ENCODE measurements at regions not wholly inside any gene's neighbourhood (a gene's known extent, or its start where the extent isn't known, plus 50 kb on each side); places are given as distances from the start of the nearest gene placed in this dataset.

GRCh38 chr14:43481864-43482263, 1025.2 kb downstream of the FSCB start:
- no peak for TF ChIP-seq CTCF (IDR thresholded peaks at IDR 0.05; ENCODE audit: low read depth, low read length)
- DNase-seq (ENCODE audit: low read depth in 2 of 2) = no peak
- no peak overlapping the region for H3K4me3 ChIP-seq (replicated peaks in 1 of 2; ENCODE audit: low read depth in 2 of 2, low read length in 2 of 2)

- TF ChIP-seq CTCF (IDR thresholded peaks at IDR 0.05; ENCODE audit: low read depth, low read length) = no peak
- H3K4me3 ChIP-seq (replicated peaks in 1 of 2; ENCODE audit: low read depth in 2 of 2, low read length in 2 of 2) = no peak overlapping the region
- DNase-seq (ENCODE audit: low read depth in 2 of 2) = no peak
These were observed 1026.1 kb downstream of the FSCB start for GRCh38 chr14:43480976-43481375.

- no peak for TF ChIP-seq CTCF (IDR thresholded peaks at IDR 0.05; ENCODE audit: low read depth, low read length)
- no peak overlapping the region for H3K4me3 ChIP-seq (replicated peaks in 1 of 2; ENCODE audit: low read depth in 2 of 2, low read length in 2 of 2)
- no peak for DNase-seq (ENCODE audit: low read depth in 2 of 2)
These were observed 1027.4 kb downstream of the FSCB start for GRCh38 chr14:43479596-43480195.

- no peak overlapping the region for H3K4me3 ChIP-seq (replicated peaks in 1 of 2; ENCODE audit: low read depth in 2 of 2, low read length in 2 of 2)
- no peak for TF ChIP-seq CTCF (IDR thresholded peaks at IDR 0.05; ENCODE audit: low read depth, low read length)
- DNase-seq (ENCODE audit: low read depth in 2 of 2) = no peak
These were observed 1030.3 kb downstream of the FSCB start for GRCh38 chr14:43476822-43477221.

DNA sequence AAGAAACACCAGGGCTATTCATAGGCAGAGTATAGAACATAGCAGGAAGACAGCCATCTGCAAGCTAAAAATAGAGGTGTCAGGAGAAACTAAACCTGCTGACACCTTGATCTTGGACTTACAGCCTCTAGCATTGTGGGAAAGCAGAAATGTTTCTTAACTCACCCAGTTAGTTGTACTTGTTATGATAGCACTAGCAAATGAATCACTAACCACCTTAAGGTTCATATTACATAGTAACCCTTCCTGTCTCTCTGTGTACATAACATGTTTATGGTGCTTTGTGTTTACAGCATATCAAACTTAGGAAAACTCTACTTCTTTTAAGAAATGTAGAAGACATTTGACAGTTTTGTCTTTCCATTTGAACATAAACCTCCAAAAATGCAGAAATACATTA, 1031.3 kb downstream of the FSCB start:
- no peak overlapping the region for H3K4me3 ChIP-seq (replicated peaks in 1 of 2; ENCODE audit: low read depth in 2 of 2, low read length in 2 of 2)
- TF ChIP-seq CTCF (IDR thresholded peaks at IDR 0.05; ENCODE audit: low read depth, low read length) = no peak
- no peak for DNase-seq (ENCODE audit: low read depth in 2 of 2)

DNA sequence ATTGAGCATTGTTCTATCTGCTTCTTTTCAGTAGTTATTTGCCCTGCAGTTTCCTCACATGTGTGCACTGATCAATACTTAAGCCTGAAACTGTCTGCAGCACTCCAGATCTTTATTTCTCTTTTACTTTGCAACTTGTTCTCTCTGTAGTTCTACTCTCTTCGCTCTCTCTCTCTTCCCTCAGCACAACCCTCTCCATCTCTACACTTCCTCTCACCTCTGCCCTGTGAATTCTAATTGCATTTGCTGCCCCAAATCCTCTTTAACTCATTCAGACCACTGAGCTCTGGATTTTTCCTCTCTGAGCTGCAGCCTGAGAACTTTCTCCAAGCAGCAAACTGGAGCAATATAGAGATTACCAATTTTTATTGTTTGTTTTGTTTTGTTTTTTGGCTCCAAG, 1035.5 kb downstream of the FSCB start:
- no peak for DNase-seq (ENCODE audit: low read depth in 2 of 2)
- H3K4me3 ChIP-seq (replicated peaks in 1 of 2; ENCODE audit: low read depth in 2 of 2, low read length in 2 of 2) = no peak overlapping the region
- TF ChIP-seq CTCF (IDR thresholded peaks at IDR 0.05; ENCODE audit: low read depth, low read length) = no peak

DNA sequence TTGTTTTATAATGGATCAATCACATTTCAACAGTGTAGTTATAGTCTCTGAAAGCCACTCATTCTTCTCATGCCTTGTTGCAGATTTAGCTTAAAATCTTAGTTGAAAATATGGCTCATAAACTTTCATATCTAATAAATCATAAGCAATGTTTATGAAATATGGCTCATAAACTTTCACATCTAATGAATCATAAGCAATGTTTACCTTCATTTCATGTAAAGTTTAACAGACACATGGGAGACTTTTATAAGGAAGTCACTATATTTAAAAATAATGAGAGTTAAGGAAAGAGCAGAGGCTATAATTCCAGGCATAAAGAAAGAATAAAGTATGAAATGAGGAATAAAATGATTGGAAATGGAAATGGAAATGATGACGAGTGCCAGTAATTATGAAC, 1042.1 kb downstream of the FSCB start:
- no peak overlapping the region for H3K4me3 ChIP-seq (replicated peaks in 1 of 2; ENCODE audit: low read depth in 2 of 2, low read length in 2 of 2)
- no peak for TF ChIP-seq CTCF (IDR thresholded peaks at IDR 0.05; ENCODE audit: low read depth, low read length)
- DNase-seq (ENCODE audit: low read depth in 2 of 2) = no peak
